Vagina (tissue), 2 donors: ENCODE measurements at regions not wholly inside any gene's neighbourhood (a gene's known extent, or its start where the extent isn't known, plus 50 kb on each side); places are given as distances from the start of the nearest gene placed in this dataset.

Source experiments
- DNase-seq, 2 donors: peaks; one replicate each; pipeline ENCODE4 v3.0.0-alpha.2; 2017; ENCODE audit errors: extremely low spot score in 2 of 2
- H3K27ac ChIP-seq: fragments of 200-600 bp; sonication (generic); one replicate; pipeline ENCODE4 v1.5.1; 2019
- H3K27me3 ChIP-seq: fragments of 200-600 bp; sonication (generic); one replicate; pipeline ENCODE4 v1.5.1; 2019
- H3K36me3 ChIP-seq, 2 donors: fragments of 200-600 bp; sonication (generic); one replicate each; pipeline ENCODE4 v1.5.1; 2017 to 2019
- H3K4me1 ChIP-seq: fragments of 200-600 bp; sonication (generic); one replicate; pipeline ENCODE4 v1.5.1; 2019
- H3K4me3 ChIP-seq, 2 donors: fragments of 200-600 bp; sonication (generic); 1 replicate in 1 of 2; 2 replicates in 1 of 2; pipeline ENCODE4 v1.5.1; 2016 to 2019
- H3K9me3 ChIP-seq: fragments of 200-600 bp; sonication (generic); one replicate; pipeline ENCODE4 v1.5.1; 2019
- CTCF ChIP-seq, 3 experiments: fragments of 450-650 bp in 2 of 3; fragments of 200-600 bp in 1 of 3; sonication (generic) in 1 of 3; IDR thresholded peaks; one replicate each; pipeline ENCODE4 v1.5.1; 2017 to 2019; ENCODE audit warnings: antibody characterized with exemption in 3 of 3, mild to moderate bottlenecking in 2 of 3, moderate library complexity in 2 of 3
- POLR2A ChIP-seq, 2 donors: fragments of 450-650 bp; IDR thresholded peaks; one replicate each; pipeline ENCODE4 v1.6.1; 2017; ENCODE audit warnings: antibody characterized with exemption in 2 of 2, mild to moderate bottlenecking in 2 of 2, moderate library complexity in 2 of 2
- POLR2AphosphoS5 ChIP-seq, 2 donors: sonication (generic); formaldehyde crosslinking; IDR thresholded peaks; one replicate each; pipeline ENCODE4 v1.9.0; 2017; ENCODE audit warnings: antibody characterized with exemption in 2 of 2, mild to moderate bottlenecking in 2 of 2, low read depth in 1 of 2; ENCODE audit not compliant: insufficient read depth in 1 of 2
- intact Hi-C: fragments of 100-400 bp; cut with DNase I; formaldehyde crosslinking; loops from one replicate; pipeline ENCODE4 v1.15.1; 2023

DNA sequence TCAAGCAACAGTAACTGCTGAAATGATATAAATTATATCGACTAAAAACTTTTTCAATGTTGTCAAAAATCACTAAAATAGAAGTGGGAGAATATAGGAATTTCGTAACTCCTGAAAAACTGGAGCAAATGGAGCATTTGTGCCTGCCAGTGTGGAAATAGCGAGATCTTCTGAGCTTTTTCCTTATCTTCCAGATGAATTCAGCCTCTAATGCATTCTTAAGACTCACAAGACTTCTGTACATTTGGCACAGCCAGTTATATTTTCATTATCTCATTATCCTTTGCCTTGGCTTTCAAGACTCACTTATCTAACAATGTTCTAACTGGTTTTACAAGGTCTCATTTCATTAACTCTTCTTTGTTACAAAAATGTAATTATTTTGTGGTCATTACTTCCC lies 252.4 kb downstream of the GXYLT1 start:
- Histone ChIP-seq H3K27ac (no peak overlapping the region), H3K4me1 (no peaks in the 10 kb centered on the region), H3K9me3 (no peaks in the 10 kb centered on the region), H3K4me3 (no peak overlapping the region), H3K27me3 (no peaks in the 10 kb centered on the region), H3K36me3 (no peaks in the 10 kb centered on the region)
- intact Hi-C loops = no loop called here
- TF ChIP-seq POLR2A (IDR thresholded peaks at IDR 0.05) (no peak), CTCF (IDR thresholded peaks at IDR 0.05) (no peak), POLR2AphosphoS5 (IDR thresholded peaks at IDR 0.05; ENCODE audit: insufficient read depth in 1 of 2, low read depth in 1 of 2) (no peak)
- DNase-seq = no peak

DNA sequence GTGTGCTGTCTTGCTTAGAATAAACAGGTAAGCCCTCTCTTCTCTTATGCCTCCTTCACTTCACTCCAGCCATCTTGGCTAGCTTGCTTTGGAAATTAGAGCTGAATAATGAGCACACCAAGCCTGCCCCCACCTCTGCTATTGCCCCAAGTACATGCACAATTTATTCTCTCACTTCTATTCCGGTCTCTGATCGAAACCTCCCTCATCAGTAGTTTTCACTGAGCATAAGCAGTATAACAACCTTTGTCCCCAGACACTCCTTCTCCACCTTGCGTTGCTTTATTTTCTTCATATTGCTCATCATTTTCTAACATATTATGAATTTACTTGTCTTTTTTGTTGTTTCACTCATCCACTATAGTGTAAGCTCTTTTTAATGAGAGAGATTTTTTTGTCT lies 253.4 kb downstream of the GXYLT1 start:
- DNase-seq = no peak
- Histone ChIP-seq H3K27ac (no peak overlapping the region), H3K4me1 (no peaks in the 10 kb centered on the region), H3K9me3 (no peaks in the 10 kb centered on the region), H3K4me3 (no peak overlapping the region), H3K36me3 (no peaks in the 10 kb centered on the region), H3K27me3 (no peaks in the 10 kb centered on the region)
- intact Hi-C loops = no loop called here
- TF ChIP-seq CTCF (IDR thresholded peaks at IDR 0.05) = no peak

- Histone ChIP-seq H3K4me1 (no peaks in the 10 kb centered on the region), H3K27me3 (no peaks in the 10 kb centered on the region), H3K4me3 (no peak overlapping the region), H3K27ac (no peak overlapping the region), H3K36me3 (no peaks in the 10 kb centered on the region), H3K9me3 (no peaks in the 10 kb centered on the region)
- intact Hi-C loops = no loop called here
- TF ChIP-seq POLR2A (IDR thresholded peaks at IDR 0.05) = no peak
- no peak for TF ChIP-seq POLR2AphosphoS5 (IDR thresholded peaks at IDR 0.05; ENCODE audit: insufficient read depth in 1 of 2, low read depth in 1 of 2)
- no peak for TF ChIP-seq CTCF (IDR thresholded peaks at IDR 0.05)
- no peak for DNase-seq
These were observed 256.4 kb downstream of the GXYLT1 start for GRCh38 chr12:41888285-41888684.

DNA sequence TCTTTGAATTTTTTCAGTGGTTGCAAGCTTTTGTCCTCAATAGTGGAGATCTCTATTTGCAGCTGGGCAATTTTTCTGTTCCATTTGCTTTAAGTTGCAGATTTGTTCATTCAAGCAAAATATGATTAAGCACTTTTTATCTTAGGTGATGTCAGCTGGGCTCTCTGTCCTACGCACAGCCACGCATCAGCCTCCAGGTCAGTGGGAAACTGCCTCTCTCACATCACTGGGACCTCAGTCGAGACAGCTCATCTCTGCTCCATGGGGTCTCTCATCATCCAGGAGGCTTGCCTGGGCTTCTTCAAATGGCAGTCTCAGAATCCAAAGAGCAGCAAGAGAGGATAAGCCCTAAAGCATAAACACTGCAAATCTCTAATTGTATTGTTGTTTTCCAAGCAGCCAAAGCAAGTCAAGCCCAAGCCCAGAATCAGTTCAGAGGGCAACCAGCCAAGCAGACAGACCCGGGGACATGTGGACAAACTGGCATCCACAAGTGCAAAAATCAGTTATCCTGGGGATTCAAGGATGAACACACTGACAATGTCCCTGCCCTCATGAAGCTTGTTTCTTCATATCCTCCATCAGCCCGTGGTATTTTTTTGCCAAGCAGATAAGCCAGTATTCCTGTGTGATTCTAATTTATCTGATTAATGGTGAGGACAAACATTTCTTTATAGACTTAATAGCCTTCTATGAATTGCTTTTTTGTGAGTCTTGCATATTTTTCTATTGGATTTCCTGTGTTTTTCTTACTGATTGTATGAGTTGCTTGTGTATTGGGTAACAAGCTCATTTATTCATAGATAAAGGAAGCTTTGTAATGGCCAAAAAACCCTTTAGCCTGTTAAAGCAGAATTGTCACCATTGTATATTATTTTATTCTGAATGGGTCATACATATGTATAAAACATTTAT lies 262.5 kb downstream of the GXYLT1 start:
- no peaks in the 10 kb centered on the region for H3K9me3 ChIP-seq
- intact Hi-C loops = no loop called here
- TF ChIP-seq POLR2AphosphoS5 (IDR thresholded peaks at IDR 0.05; ENCODE audit: insufficient read depth in 1 of 2, low read depth in 1 of 2) (no peak), POLR2A (IDR thresholded peaks at IDR 0.05) (no peak), CTCF (IDR thresholded peaks at IDR 0.05) (no peak)
- H3K27me3 ChIP-seq = no peaks in the 10 kb centered on the region
- no peak overlapping the region for H3K4me3 ChIP-seq
- no peaks in the 10 kb centered on the region for H3K36me3 ChIP-seq
- no peak for DNase-seq
- H3K4me1 ChIP-seq = no peaks in the 10 kb centered on the region
- H3K27ac ChIP-seq = no peak overlapping the region

- no peaks in the 10 kb centered on the region for H3K27me3 ChIP-seq
- no peak overlapping the region for H3K4me3 ChIP-seq
- H3K27ac ChIP-seq = no peak overlapping the region
- no peaks in the 10 kb centered on the region for H3K4me1 ChIP-seq
- no peaks in the 10 kb centered on the region for H3K9me3 ChIP-seq
- DNase-seq = no peak
- TF ChIP-seq POLR2A (IDR thresholded peaks at IDR 0.05) = no peak
- TF ChIP-seq CTCF (IDR thresholded peaks at IDR 0.05) = no peak
- no peak for TF ChIP-seq POLR2AphosphoS5 (IDR thresholded peaks at IDR 0.05; ENCODE audit: insufficient read depth in 1 of 2, low read depth in 1 of 2)
- intact Hi-C loops = no loop called here
- no peaks in the 10 kb centered on the region for H3K36me3 ChIP-seq
These were observed 275.2 kb downstream of the GXYLT1 start for GRCh38 chr12:41869432-41869831.
